Epithelial cell of esophagus (primary cell): ENCODE measurements at regions not wholly inside any gene's neighbourhood (a gene's known extent, or its start where the extent isn't known, plus 50 kb on each side); places are given as distances from the start of the nearest gene placed in this dataset.

Experiments used
- DNase-seq: peaks from one replicate; pipeline ENCODE4 v3.0.0; 2010; ENCODE audit warnings: low read depth
- H3K4me3 ChIP-seq: 2 replicates; pipeline ENCODE4 v1.5.1; 2011; ENCODE audit warnings: mild to moderate bottlenecking, low read length, control low read depth
- TF ChIP-seq, protein P1 (sequence below): IDR thresholded peaks from 2 replicates; pipeline ENCODE4 v1.5.1; 2011; ENCODE audit warnings: low read depth, mild to moderate bottlenecking, low read length, control low read depth, inconsistent platforms; ENCODE audit not compliant: insufficient read depth; ENCODE audit errors: missing control alignments

GRCh38 chr13:18953139-18953930 is 228.3 kb downstream of the TUBA3C start:
- TF ChIP-seq, protein P1, sequence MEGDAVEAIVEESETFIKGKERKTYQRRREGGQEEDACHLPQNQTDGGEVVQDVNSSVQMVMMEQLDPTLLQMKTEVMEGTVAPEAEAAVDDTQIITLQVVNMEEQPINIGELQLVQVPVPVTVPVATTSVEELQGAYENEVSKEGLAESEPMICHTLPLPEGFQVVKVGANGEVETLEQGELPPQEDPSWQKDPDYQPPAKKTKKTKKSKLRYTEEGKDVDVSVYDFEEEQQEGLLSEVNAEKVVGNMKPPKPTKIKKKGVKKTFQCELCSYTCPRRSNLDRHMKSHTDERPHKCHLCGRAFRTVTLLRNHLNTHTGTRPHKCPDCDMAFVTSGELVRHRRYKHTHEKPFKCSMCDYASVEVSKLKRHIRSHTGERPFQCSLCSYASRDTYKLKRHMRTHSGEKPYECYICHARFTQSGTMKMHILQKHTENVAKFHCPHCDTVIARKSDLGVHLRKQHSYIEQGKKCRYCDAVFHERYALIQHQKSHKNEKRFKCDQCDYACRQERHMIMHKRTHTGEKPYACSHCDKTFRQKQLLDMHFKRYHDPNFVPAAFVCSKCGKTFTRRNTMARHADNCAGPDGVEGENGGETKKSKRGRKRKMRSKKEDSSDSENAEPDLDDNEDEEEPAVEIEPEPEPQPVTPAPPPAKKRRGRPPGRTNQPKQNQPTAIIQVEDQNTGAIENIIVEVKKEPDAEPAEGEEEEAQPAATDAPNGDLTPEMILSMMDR: no peak
- H3K4me3 ChIP-seq: no peak overlapping the region
- no peak for DNase-seq

GRCh38 chr13:18952225-18953016 is 229.2 kb downstream of the TUBA3C start:
- H3K4me3 ChIP-seq: no peak overlapping the region
- no peak for DNase-seq
- TF ChIP-seq, protein P1: no peak

- DNase-seq: no peak
- H3K4me3 ChIP-seq: no peak overlapping the region
- TF ChIP-seq, protein P1: no peak
These were observed 230.2 kb downstream of the TUBA3C start for GRCh38 chr13:18951412-18951811.

DNA sequence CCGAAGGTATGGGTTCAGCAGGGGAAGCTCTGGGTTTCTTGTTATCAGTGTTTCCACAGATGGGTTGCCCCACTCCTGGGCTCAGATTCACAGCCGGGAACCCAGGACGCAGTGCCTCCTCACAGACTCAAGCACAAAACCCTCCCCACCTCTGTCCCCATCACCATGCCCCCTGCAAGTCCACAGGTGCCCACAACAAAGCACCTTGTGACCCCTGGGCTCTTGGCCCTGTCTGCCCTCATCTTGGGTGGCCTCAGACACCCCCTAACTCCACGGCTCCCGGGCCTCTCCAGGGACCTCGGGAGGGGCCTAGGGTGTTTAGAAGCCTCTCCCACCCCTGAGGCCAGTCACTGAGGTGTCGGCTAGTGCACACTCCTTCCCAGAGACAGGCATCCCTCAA is 231.7 kb downstream of the TUBA3C start:
- DNase-seq: no peak
- TF ChIP-seq, protein P1: no peak

GRCh38 chr13:18949489-18949761 is 232.2 kb downstream of the TUBA3C start:
- no peak for DNase-seq
- no peak overlapping the region for H3K4me3 ChIP-seq
- TF ChIP-seq, protein P1: no peak

More for the DNA sequence above, 231.7 kb downstream of the TUBA3C start:
- H3K4me3 ChIP-seq: no peak overlapping the region

GRCh38 chr13:18948664-18949488 is 232.7 kb downstream of the TUBA3C start:
- no peak overlapping the region for H3K4me3 ChIP-seq
- DNase-seq: no peak
- TF ChIP-seq, protein P1: no peak
